ENCODE measurements at regions not wholly inside any gene's neighbourhood (a gene's known extent, or its start where the extent isn't known, plus 50 kb on each side); places are given as distances from the start of the nearest gene placed in this dataset.

- TF ChIP-seq POLR2A (IDR thresholded peaks at IDR 0.05) (no peak), POLR2AphosphoS5 (IDR thresholded peaks at IDR 0.05) (no peak), CTCF (IDR thresholded peaks at IDR 0.05) (no peak)
These were observed 215.3 kb upstream of the FAM174A start for GRCh38 chr5:100319885-100320284.

GRCh38 chr5:100313657-100314056 lies 221.5 kb upstream of the FAM174A start:
- no peaks in the 10 kb centered on the region for H3K4me1 ChIP-seq
- no peak overlapping the region for H3K4me3 ChIP-seq
- no peaks in the 10 kb centered on the region for H3K36me3 ChIP-seq
- H3K9me3 ChIP-seq = peaks cover 0 to 6% of the 10 kb centered on the region in 2 donors
- no peak overlapping the region for H3K27ac ChIP-seq
- no peaks in the 10 kb centered on the region for H3K27me3 ChIP-seq
- no peak for TF ChIP-seq POLR2A (IDR thresholded peaks at IDR 0.05)
- TF ChIP-seq POLR2AphosphoS5 (IDR thresholded peaks at IDR 0.05) = no peak
- TF ChIP-seq CTCF (IDR thresholded peaks at IDR 0.05) = no peak
- DNase-seq (ENCODE audit: low spot score in 2 of 2) = no peak
- intact Hi-C loops (cut with DNase I; ENCODE audit: low total_unique reads) = no loop called here

More at GRCh38 chr5:100319885-100320284, 215.3 kb upstream of the FAM174A start:
- Histone ChIP-seq H3K4me1 (no peaks in the 10 kb centered on the region), H3K9me3 (no peaks in the 10 kb centered on the region), H3K27ac (no peak overlapping the region), H3K4me3 (no peak overlapping the region), H3K27me3 (no peaks in the 10 kb centered on the region), H3K36me3 (no peaks in the 10 kb centered on the region)
- DNase-seq (ENCODE audit: low spot score in 2 of 2) = no peak
- intact Hi-C loops (cut with DNase I; ENCODE audit: low total_unique reads) = no loop called here

- no peaks in the 10 kb centered on the region for H3K36me3 ChIP-seq
- peaks cover 0 to 6% of the 10 kb centered on the region in 2 donors for H3K9me3 ChIP-seq
- no peak overlapping the region for H3K4me3 ChIP-seq
- TF ChIP-seq POLR2AphosphoS5 (IDR thresholded peaks at IDR 0.05) = no peak
- TF ChIP-seq CTCF (IDR thresholded peaks at IDR 0.05) = no peak
- no peaks in the 10 kb centered on the region for H3K27me3 ChIP-seq
- no peaks in the 10 kb centered on the region for H3K4me1 ChIP-seq
- H3K27ac ChIP-seq = no peak overlapping the region
- DNase-seq (ENCODE audit: low spot score in 2 of 2) = no peak
- intact Hi-C loops (cut with DNase I; ENCODE audit: low total_unique reads) = no loop called here
These were observed 223.4 kb upstream of the FAM174A start for GRCh38 chr5:100311806-100312205.

- DNase-seq (ENCODE audit: low spot score in 2 of 2) = no peak
- TF ChIP-seq CTCF (IDR thresholded peaks at IDR 0.05) = no peak
- no peak for TF ChIP-seq POLR2AphosphoS5 (IDR thresholded peaks at IDR 0.05)
- TF ChIP-seq POLR2A (IDR thresholded peaks at IDR 0.05) = no peak
These were observed 229.2 kb upstream of the FAM174A start for GRCh38 chr5:100306000-100306399.

GRCh38 chr5:100303216-100303615 lies 232.0 kb upstream of the FAM174A start:
- TF ChIP-seq POLR2AphosphoS5 (IDR thresholded peaks at IDR 0.05) (no peak), POLR2A (IDR thresholded peaks at IDR 0.05) (no peak), CTCF (IDR thresholded peaks at IDR 0.05) (no peak)
- no peaks in the 10 kb centered on the region for H3K4me1 ChIP-seq
- intact Hi-C loops (cut with DNase I; ENCODE audit: low total_unique reads) = no loop called here

More at GRCh38 chr5:100306000-100306399, 229.2 kb upstream of the FAM174A start:
- intact Hi-C loops (cut with DNase I; ENCODE audit: low total_unique reads) = no loop called here
- H3K4me3 ChIP-seq = no peak overlapping the region
- no peaks in the 10 kb centered on the region for H3K36me3 ChIP-seq
- peaks cover 0 to 3% of the 10 kb centered on the region in 2 donors for H3K9me3 ChIP-seq
- H3K27ac ChIP-seq = no peak overlapping the region
- H3K4me1 ChIP-seq = no peaks in the 10 kb centered on the region
- H3K27me3 ChIP-seq = no peaks in the 10 kb centered on the region

More at GRCh38 chr5:100303216-100303615, 232.0 kb upstream of the FAM174A start:
- no peaks in the 10 kb centered on the region for H3K9me3 ChIP-seq
- H3K27me3 ChIP-seq = no peaks in the 10 kb centered on the region
- no peak overlapping the region for H3K4me3 ChIP-seq
- DNase-seq (ENCODE audit: low spot score in 2 of 2) = no peak
- no peak overlapping the region for H3K27ac ChIP-seq
- no peaks in the 10 kb centered on the region for H3K36me3 ChIP-seq
